Spinal cord (tissue), 9 donors: ENCODE measurements at regions not wholly inside any gene's neighbourhood (a gene's known extent, or its start where the extent isn't known, plus 50 kb on each side); places are given as distances from the start of the nearest gene placed in this dataset.
"Not testable (repeated sequence)": the region's sequence is repeated elsewhere in the genome, so short reads cannot be mapped to it uniquely, and the experiment has no call there.

Experiments
- DNase-seq, 6 donors: peaks; one replicate each; pipeline versions ENCODE4 v3.0.0 to v3.0.0-alpha.2; 2013 to 2015; ENCODE audit warnings: low spot score in 6 of 6, low read depth in 4 of 6
- H3K27ac ChIP-seq: one replicate; pipeline ENCODE4 v1.5.1; 2013; ENCODE audit warnings: low read depth, low read length, control low read depth
- H3K27me3 ChIP-seq: one replicate; pipeline ENCODE4 v1.6.1; 2013; ENCODE audit warnings: low read length; ENCODE audit not compliant: control insufficient read depth, insufficient read depth
- H3K36me3 ChIP-seq: one replicate; pipeline ENCODE4 v1.6.1; 2013; ENCODE audit warnings: low read length; ENCODE audit not compliant: control insufficient read depth, insufficient read depth
- H3K4me1 ChIP-seq: one replicate; pipeline ENCODE4 v1.6.1; 2013; ENCODE audit warnings: low read length; ENCODE audit not compliant: control insufficient read depth, insufficient read depth
- H3K4me3 ChIP-seq: one replicate; pipeline ENCODE4 v1.5.1; 2013; ENCODE audit warnings: low read depth, low read length, control low read depth
- H3K9me3 ChIP-seq: one replicate; pipeline ENCODE4 v1.6.1; 2013; ENCODE audit warnings: low read length; ENCODE audit not compliant: control insufficient read depth, insufficient read depth
- WGBS: methylation state at CpG from one replicate; pipeline ENCODE4 v1.1.5; 2013; ENCODE audit warnings: missing lambda C conversion rate; ENCODE audit not compliant: insufficient coverage; 5-methylcytosine and 5-hydroxymethylcytosine counted together
- donor health status: healthy.

- H3K4me1 ChIP-seq, result no peaks in the 10 kb centered on the region
- DNase-seq, result no peak
- H3K9me3 ChIP-seq, result no peaks in the 10 kb centered on the region
- H3K4me3 ChIP-seq, result no peak overlapping the region
- H3K27ac ChIP-seq, result no peak overlapping the region
- H3K36me3 ChIP-seq, result no peaks in the 10 kb centered on the region
- peaks cover 6% of the 10 kb centered on the region for H3K27me3 ChIP-seq
Measured at GRCh38 chrX:88988796-88989195, 241.8 kb downstream of the CPXCR1 start.

GRCh38 chrX:88990882-88991582 lies 244.0 kb downstream of the CPXCR1 start:
- Histone ChIP-seq H3K27ac (no peak overlapping the region), H3K4me1 (no peaks in the 10 kb centered on the region), H3K36me3 (no peaks in the 10 kb centered on the region), H3K4me3 (no peak overlapping the region), H3K9me3 (no peaks in the 10 kb centered on the region), H3K27me3 (peaks cover 6% of the 10 kb centered on the region)
- DNase-seq, result no peak
- WGBS, result no CpG with 5 or more reads among the region's 1 CpG

- H3K9me3 ChIP-seq, result no peaks in the 10 kb centered on the region
- no peak overlapping the region for H3K4me3 ChIP-seq
- peaks cover 6% of the 10 kb centered on the region for H3K27me3 ChIP-seq
- H3K27ac ChIP-seq, result no peak overlapping the region
- H3K4me1 ChIP-seq, result no peaks in the 10 kb centered on the region
- 23% methylated on average over 5 of the region's 7 CpGs for WGBS
- no peaks in the 10 kb centered on the region for H3K36me3 ChIP-seq
- no peak for DNase-seq
Measured at GRCh38 chrX:88991583-88992132, 244.6 kb downstream of the CPXCR1 start.

GRCh38 chrX:89021964-89022363 lies 274.9 kb downstream of the CPXCR1 start:
- Histone ChIP-seq H3K27me3 (no peaks in the 10 kb centered on the region), H3K4me3 (no peak overlapping the region), H3K36me3 (no peaks in the 10 kb centered on the region), H3K27ac (no peak overlapping the region), H3K9me3 (peaks cover 1% of the 10 kb centered on the region), H3K4me1 (no peaks in the 10 kb centered on the region)
- DNase-seq, result no peak

GRCh38 chrX:89033723-89034122 lies 286.7 kb downstream of the CPXCR1 start:
- no peak overlapping the region for H3K4me3 ChIP-seq

GRCh38 chrX:89034679-89035078 lies 287.7 kb downstream of the CPXCR1 start:
- no peak overlapping the region for H3K27ac ChIP-seq
- no peaks in the 10 kb centered on the region for H3K36me3 ChIP-seq
- H3K9me3 ChIP-seq, result peaks cover 3% of the 10 kb centered on the region
- WGBS, result no CpG with 5 or more reads among the region's 1 CpG
- no peak for DNase-seq
- no peak overlapping the region for H3K4me3 ChIP-seq
- no peaks in the 10 kb centered on the region for H3K27me3 ChIP-seq
- H3K4me1 ChIP-seq, result no peaks in the 10 kb centered on the region

More at GRCh38 chrX:89033723-89034122, 286.7 kb downstream of the CPXCR1 start:
- Histone ChIP-seq H3K4me1 (no peaks in the 10 kb centered on the region), H3K27ac (no peak overlapping the region), H3K36me3 (no peaks in the 10 kb centered on the region), H3K9me3 (peaks cover 3% of the 10 kb centered on the region), H3K27me3 (no peaks in the 10 kb centered on the region)
- no CpG with 5 or more reads among the region's 1 CpG for WGBS
- no peak for DNase-seq

- Histone ChIP-seq H3K4me1 (no peaks in the 10 kb centered on the region), H3K27me3 (no peaks in the 10 kb centered on the region), H3K9me3 (no peaks in the 10 kb centered on the region), H3K36me3 (no peaks in the 10 kb centered on the region), H3K27ac (no peak overlapping the region), H3K4me3 (no peak overlapping the region)
- no peak for DNase-seq
Measured at GRCh38 chrX:89053223-89053622, 306.2 kb downstream of the CPXCR1 start.

GRCh38 chrX:89099587-89099986 lies 352.6 kb downstream of the CPXCR1 start:
- WGBS, result 93% methylated on average over 6 of the region's 7 CpGs
- not testable (repeated sequence) for H3K36me3 ChIP-seq, H3K27me3 ChIP-seq, DNase-seq, H3K4me3 ChIP-seq, H3K9me3 ChIP-seq, H3K27ac ChIP-seq, H3K4me1 ChIP-seq

- Histone ChIP-seq H3K27ac (no peak overlapping the region), H3K9me3 (no peaks in the 10 kb centered on the region), H3K27me3 (no peaks in the 10 kb centered on the region), H3K4me1 (no peaks in the 10 kb centered on the region), H3K4me3 (no peak overlapping the region), H3K36me3 (no peaks in the 10 kb centered on the region)
- DNase-seq, result no peak
Measured at GRCh38 chrX:89124985-89125384, 378.0 kb downstream of the CPXCR1 start.
